Common myeloid progenitor, CD34-positive (primary cell): ENCODE measurements at regions not wholly inside any gene's neighbourhood (a gene's known extent, or its start where the extent isn't known, plus 50 kb on each side); places are given as distances from the start of the nearest gene placed in this dataset.
"Not testable (repeated sequence)": the region's sequence is repeated elsewhere in the genome, so short reads cannot be mapped to it uniquely, and the experiment has no call there.

Source experiments
- CTCF ChIA-PET: fragments of 350-600 bp; sonication (Branson Sonifier 250); formaldehyde crosslinking; loops from one replicate; lab custom pipeline; 2021; ENCODE audit warnings: antibody characterized with exemption; lab: Charles Lee
- POLR2A ChIA-PET: fragments of 350-600 bp; sonication (Branson Sonifier 250); formaldehyde crosslinking; loops from one replicate; lab custom pipeline; 2021; ENCODE audit warnings: antibody characterized with exemption; lab: Charles Lee
- DNase-seq, 3 donors: peaks; one replicate each; pipeline versions ENCODE4 v3.0.0 to v3.0.0-alpha.2; 2013
- H3K27ac ChIP-seq, 2 experiments: 1 replicate in 1 of 2; 2 replicates in 1 of 2; pipeline ENCODE4 v1.7.0; 2013; ENCODE audit warnings: inconsistent platforms in 2 of 2, low read length in 2 of 2, mild to moderate bottlenecking in 2 of 2, low read depth in 1 of 2, moderate library complexity in 1 of 2; ENCODE audit not compliant: severe bottlenecking in 2 of 2, insufficient read depth in 1 of 2, poor library complexity in 1 of 2
- H3K27me3 ChIP-seq, 5 experiments: replicated peaks in 2 of 5; 1 replicate in 3 of 5; 2 replicates in 2 of 5; pipeline versions ENCODE4 v1.6.1 to v1.7.0; 2013; ENCODE audit warnings: low read length in 4 of 5, mild to moderate bottlenecking in 2 of 5, moderate library complexity in 2 of 5, inconsistent platforms in 1 of 5; ENCODE audit not compliant: insufficient read depth in 5 of 5, control insufficient read depth in 4 of 5
- H3K36me3 ChIP-seq, 4 experiments: 1 replicate in 2 of 4; 2 replicates in 2 of 4; pipeline versions ENCODE4 v1.6.1 to v1.7.0; 2013; ENCODE audit warnings: low read length in 3 of 4, control low read depth in 1 of 4, mild to moderate bottlenecking in 1 of 4; ENCODE audit not compliant: control insufficient read depth in 4 of 4, insufficient read depth in 4 of 4
- H3K4me1 ChIP-seq, 4 experiments: 1 replicate in 3 of 4; 2 replicates in 1 of 4; pipeline versions ENCODE4 v1.6.1 to v1.7.1; 2013; ENCODE audit warnings: low read length in 3 of 4, mild to moderate bottlenecking in 3 of 4, control low read depth in 1 of 4, inconsistent platforms in 1 of 4, moderate library complexity in 1 of 4; ENCODE audit not compliant: control insufficient read depth in 4 of 4, insufficient read depth in 4 of 4; ENCODE audit errors: control extremely low read depth in 1 of 4
- H3K4me3 ChIP-seq, 7 experiments: 1 replicate in 4 of 7; 2 replicates in 3 of 7; pipeline versions ENCODE4 v1.5.1 to v1.7.0; 2013; ENCODE audit warnings: mild to moderate bottlenecking in 7 of 7, low read length in 6 of 7, moderate library complexity in 6 of 7, inconsistent platforms in 2 of 7, low read depth in 2 of 7, control low read depth in 1 of 7; ENCODE audit not compliant: insufficient read depth in 4 of 7, control insufficient read depth in 1 of 7; ENCODE audit errors: extremely low read depth in 1 of 7
- H3K9me3 ChIP-seq, 5 experiments: 1 replicate in 4 of 5; 2 replicates in 1 of 5; pipeline versions ENCODE4 v1.6.1 to v1.7.1; 2013; ENCODE audit warnings: low read length in 4 of 5, mild to moderate bottlenecking in 2 of 5, inconsistent platforms in 1 of 5, low read depth in 1 of 5, moderate library complexity in 1 of 5; ENCODE audit not compliant: control insufficient read depth in 4 of 5, insufficient read depth in 2 of 5; ENCODE audit errors: control extremely low read depth in 1 of 5
- WGBS: methylation state at CpG from one replicate; pipeline ENCODE4 v1.1.5; 2013; ENCODE audit not compliant: insufficient coverage; 5-methylcytosine and 5-hydroxymethylcytosine counted together

DNA sequence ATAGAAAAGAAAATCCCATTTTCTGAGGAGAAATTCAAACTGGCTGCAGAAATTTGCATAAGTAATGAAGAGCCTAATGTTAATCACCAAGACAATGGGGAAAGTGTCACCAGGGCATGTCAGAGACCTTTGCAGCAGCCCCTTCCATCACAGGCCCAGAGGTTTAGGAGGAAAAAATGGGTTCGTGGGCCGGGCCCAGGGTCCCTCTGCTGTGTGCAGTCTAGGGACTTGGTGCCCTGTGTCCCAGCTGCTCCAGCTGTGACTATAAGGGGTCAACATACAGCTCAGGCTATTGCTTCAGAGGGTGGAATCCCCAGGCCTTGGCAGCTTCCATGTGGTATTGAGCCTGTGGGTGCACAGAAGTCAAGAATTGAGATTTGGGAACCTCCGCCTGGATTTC lies 103.6 kb upstream of the FAM47C start:
- DNase-seq, H3K4me3 ChIP-seq, POLR2A ChIA-PET, H3K27me3 ChIP-seq, CTCF ChIA-PET, H3K36me3 ChIP-seq, H3K9me3 ChIP-seq, H3K4me1 ChIP-seq, H3K27ac ChIP-seq: not testable (repeated sequence)
- 90% methylated on average over 3 of the region's 3 CpGs for WGBS

DNA sequence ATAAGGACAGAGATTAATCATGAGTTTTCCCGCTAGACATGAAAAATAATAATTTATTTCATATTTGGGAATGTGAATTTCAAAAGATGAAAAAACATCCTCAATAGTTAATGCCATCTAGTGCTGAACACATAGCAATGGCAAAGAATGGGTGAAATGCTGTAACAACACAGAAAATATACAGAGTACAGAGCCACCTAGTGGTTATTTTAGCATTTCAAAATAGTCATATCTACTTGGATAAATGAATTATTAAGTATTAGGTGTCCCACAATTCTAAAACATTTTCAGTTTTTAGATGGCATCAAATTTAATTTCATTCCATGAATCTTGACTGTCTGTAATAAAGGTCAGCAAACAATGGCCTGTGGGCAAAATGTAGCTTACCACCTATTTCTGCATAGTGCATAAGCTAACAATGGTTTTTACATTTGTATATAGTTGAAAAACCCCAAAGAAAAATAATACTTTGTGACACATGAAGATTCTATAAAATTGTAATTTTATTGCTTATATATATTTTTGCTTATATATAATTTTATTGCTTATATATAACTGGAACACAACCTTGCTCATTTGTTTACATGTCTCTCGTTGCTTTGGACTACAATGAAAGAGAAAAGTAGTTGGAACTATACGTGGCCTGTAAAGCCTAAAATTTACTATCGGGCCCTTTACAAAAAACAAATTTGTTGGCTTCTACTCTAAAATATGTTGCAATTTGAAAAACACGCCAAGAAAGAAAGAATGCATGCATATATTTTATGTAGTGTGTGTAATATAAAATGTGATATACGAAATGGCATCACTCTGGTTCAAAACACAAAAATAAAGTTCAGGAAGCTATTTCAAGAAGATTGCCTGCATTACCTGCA lies 99.1 kb upstream of the FAM47C start:
- WGBS, result 66% methylated on average over 3 of the region's 6 CpGs

DNA sequence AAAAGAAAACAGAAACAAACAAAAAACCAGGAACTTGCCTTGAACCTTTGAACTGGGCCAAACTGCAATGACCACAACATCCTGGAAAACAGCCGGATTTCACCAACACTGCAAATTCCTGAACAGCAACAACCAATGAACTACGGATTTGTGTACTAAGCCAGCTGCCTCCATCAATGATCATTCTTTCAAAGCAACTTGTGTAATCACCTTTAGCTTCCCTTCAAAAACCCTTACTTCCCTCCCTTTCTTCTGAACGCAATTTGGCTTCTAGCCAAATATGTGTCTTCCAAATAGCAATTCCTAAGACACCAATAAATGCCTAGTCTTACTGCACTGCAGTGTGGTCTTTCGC lies 98.5 kb upstream of the FAM47C start:
- 25% methylated on average over 3 of the region's 4 CpGs for WGBS
- no peak for DNase-seq
- ChIA-PET CTCF (no interaction called here), POLR2A (no interaction called here)
- H3K27me3 ChIP-seq, result peaks cover 0 to 2% (median 0%) of the 10 kb centered on the region in 5 experiments
- no peak overlapping the region for H3K27ac ChIP-seq
- H3K36me3 ChIP-seq, result no peaks in the 10 kb centered on the region
- no peaks in the 10 kb centered on the region for H3K9me3 ChIP-seq
- no peak overlapping the region for H3K4me3 ChIP-seq
- H3K4me1 ChIP-seq, result no peaks in the 10 kb centered on the region

More for the DNA sequence above, 99.1 kb upstream of the FAM47C start:
- Histone ChIP-seq H3K36me3 (no peaks in the 10 kb centered on the region), H3K4me3 (no peak overlapping the region), H3K27ac (no peak overlapping the region), H3K9me3 (no peaks in the 10 kb centered on the region), H3K27me3 (peaks cover 0 to 2% (median 0%) of the 10 kb centered on the region in 5 experiments), H3K4me1 (no peaks in the 10 kb centered on the region)
- peak; percentile 6 to 46 (median 43) for DNase-seq
- ChIA-PET POLR2A (no interaction called here), CTCF (no interaction called here)

DNA sequence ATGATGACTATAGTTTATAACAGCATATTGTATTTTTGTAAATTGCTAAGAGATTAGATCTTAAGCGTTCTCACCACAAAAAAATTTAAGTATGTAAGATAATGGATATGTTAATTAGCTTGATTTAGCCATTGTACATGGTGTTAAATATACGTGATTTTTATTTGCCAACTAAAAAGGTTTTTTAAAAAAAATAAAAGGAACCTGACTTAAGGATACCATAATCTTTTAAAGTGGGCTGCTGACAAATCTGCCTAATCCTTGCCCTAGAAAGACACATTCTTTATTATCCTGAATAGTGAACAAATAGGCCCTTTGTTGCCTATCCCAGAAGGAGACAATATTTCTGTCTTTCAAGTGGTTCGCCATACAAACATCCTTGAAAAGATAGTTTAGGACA lies 94.6 kb upstream of the FAM47C start:
- no peak overlapping the region for H3K27ac ChIP-seq
- H3K4me1 ChIP-seq, result no peaks in the 10 kb centered on the region
- no CpG with 5 or more reads among the region's 3 CpGs for WGBS
- ChIA-PET CTCF (no interaction called here), POLR2A (no interaction called here)
- H3K36me3 ChIP-seq, result no peaks in the 10 kb centered on the region
- no peak overlapping the region for H3K4me3 ChIP-seq
- H3K27me3 ChIP-seq, result peaks cover 0 to 2% (median 0%) of the 10 kb centered on the region in 5 experiments
- no peak for DNase-seq
- no peaks in the 10 kb centered on the region for H3K9me3 ChIP-seq

DNA sequence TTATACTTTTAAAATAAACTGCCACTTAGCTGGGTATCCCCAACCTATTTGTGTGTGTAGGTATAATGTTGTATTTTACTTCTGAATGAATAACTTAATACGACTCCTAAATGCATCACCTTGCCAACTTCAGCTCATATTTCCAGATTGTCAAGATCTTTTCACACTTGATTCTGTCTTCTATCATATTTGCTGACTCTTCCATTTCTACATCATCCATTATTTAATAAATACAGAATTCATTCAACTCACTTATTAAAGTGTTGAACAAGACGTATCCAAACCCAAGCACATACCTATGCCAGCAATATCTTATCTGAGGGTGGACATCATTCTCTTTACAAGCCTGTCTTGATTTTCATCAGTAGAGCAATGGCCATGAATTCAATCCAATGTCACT lies 91.2 kb upstream of the FAM47C start:
- DNase-seq, result no peak
- ChIA-PET CTCF (no interaction called here), POLR2A (no interaction called here)
- no peaks in the 10 kb centered on the region for H3K36me3 ChIP-seq
- no peaks in the 10 kb centered on the region for H3K4me1 ChIP-seq
- H3K27me3 ChIP-seq, result peaks cover 0 to 2% (median 0%) of the 10 kb centered on the region in 5 experiments
- H3K9me3 ChIP-seq, result no peaks in the 10 kb centered on the region
- WGBS, result 70% methylated on average over 2 of the region's 2 CpGs
- H3K4me3 ChIP-seq, result no peak overlapping the region
- H3K27ac ChIP-seq, result no peak overlapping the region

DNA sequence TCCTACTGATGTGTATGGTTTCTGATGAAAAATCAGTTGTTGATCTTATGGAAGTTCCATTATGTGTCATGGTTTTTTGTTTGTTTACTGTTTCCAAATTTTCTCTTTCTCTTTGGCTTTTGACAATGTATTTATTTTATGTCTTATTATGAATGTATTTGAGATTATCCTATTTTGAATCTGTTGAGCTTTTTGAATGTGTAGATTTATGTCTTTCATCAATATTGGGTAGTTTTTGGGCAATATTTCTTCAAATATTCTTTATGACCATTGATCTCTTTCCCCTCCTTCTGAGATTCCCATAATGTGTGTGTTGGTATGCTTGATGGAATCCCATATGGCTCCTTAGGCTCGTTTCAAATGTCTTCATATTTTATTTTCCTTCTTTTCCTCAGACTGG lies 80.5 kb upstream of the FAM47C start:
- peaks cover 0 to 7% (median 0%) of the 10 kb centered on the region in 5 experiments for H3K9me3 ChIP-seq
- no peaks in the 10 kb centered on the region for H3K36me3 ChIP-seq
- no peaks in the 10 kb centered on the region for H3K27me3 ChIP-seq
- ChIA-PET CTCF (no interaction called here), POLR2A (no interaction called here)
- no peaks in the 10 kb centered on the region for H3K4me1 ChIP-seq
- H3K27ac ChIP-seq, result no peak overlapping the region
- WGBS, result no CpG with 5 or more reads among the region's 1 CpG
- DNase-seq, result no peak
- H3K4me3 ChIP-seq, result no peak overlapping the region

DNA sequence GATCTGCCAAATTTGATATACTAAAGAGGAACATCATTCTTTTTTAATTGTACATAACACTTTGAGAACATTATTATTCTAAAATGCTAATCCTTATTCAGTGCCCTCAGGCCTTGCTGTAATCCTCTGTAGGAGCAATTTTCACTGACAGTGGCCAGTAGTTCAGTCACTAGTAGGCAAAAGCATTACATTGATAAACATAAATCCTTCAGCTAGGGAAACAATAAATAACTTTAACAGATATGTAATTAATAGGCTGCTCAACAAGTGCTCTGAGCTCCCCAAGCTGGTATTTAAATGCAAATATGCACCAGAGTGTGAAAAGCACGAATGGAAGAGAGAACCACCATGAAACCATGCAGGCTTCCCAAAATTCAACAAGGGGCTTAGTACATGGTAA lies 77.7 kb upstream of the FAM47C start:
- 14% methylated on average over 1 of the region's 1 CpG for WGBS
- Histone ChIP-seq H3K27ac (no peak overlapping the region), H3K27me3 (no peaks in the 10 kb centered on the region), H3K36me3 (no peaks in the 10 kb centered on the region), H3K9me3 (peaks cover 0 to 7% (median 0%) of the 10 kb centered on the region in 5 experiments), H3K4me3 (no peak overlapping the region), H3K4me1 (no peaks in the 10 kb centered on the region)
- no peak for DNase-seq
- POLR2A ChIA-PET, result no interaction called here
- CTCF ChIA-PET, result no interaction called here
